HT-29 (cell line): ENCODE measurements at regions not wholly inside any gene's neighbourhood (a gene's known extent, or its start where the extent isn't known, plus 50 kb on each side); places are given as distances from the start of the nearest gene placed in this dataset.
"Not testable (repeated sequence)": the region's sequence is repeated elsewhere in the genome, so short reads cannot be mapped to it uniquely, and the experiment has no call there.

Experiments
- DNase-seq: peaks from one replicate; pipeline ENCODE4 v3.0.0-alpha.2; 2015; ENCODE audit warnings: low spot score

DNA sequence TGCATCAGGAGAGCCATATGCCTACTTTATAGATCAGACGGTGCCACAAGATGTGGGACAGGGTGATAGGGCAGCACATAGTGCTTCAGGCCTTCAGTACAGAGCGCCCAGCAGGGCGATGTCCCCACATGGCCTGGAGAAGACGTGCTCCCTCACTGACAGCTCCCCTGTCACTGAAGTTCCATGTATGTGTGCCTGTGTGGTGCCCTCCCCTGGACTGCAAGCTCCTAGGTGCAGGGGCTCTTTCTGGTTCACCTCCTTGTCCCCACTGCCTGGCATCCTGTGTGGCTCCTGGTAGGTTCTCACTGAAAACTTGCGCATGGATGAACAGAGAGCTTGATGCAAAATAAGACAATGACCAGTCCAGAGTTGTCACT is 233.1 kb downstream of the GADD45G start:
- DNase-seq, result no peak

GRCh38 chr9:89838621-89839020 is 233.8 kb downstream of the GADD45G start:
- DNase-seq, result no peak

GRCh38 chr9:89839449-89839848 is 234.6 kb downstream of the GADD45G start:
- DNase-seq, result no peak

- DNase-seq, result no peak
Observed at GRCh38 chr9:89839952-89840351, 235.1 kb downstream of the GADD45G start.

DNA sequence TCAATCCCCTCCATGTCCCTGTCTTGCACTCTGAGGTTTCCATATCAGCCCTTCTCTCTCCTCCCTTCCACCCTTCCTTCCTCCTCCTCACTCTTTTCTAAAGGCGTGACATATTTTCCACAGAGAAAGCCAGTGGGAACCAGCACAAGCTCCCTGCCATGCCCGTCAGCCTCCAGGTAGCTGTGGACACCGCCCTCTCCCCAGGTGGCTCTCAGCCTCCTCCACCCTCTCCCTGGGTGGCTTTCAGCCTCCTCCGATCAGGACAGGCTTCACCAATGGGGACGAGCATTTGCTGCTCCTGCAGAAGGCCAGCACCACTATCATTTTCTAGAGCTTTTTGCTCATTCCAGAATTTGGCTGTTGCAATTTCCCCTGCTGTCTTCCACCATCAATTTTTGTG is 236.6 kb downstream of the GADD45G start:
- DNase-seq, result no peak

- DNase-seq, result peak; percentile 5
Observed at GRCh38 chr9:89842267-89842768, 237.5 kb downstream of the GADD45G start.

DNA sequence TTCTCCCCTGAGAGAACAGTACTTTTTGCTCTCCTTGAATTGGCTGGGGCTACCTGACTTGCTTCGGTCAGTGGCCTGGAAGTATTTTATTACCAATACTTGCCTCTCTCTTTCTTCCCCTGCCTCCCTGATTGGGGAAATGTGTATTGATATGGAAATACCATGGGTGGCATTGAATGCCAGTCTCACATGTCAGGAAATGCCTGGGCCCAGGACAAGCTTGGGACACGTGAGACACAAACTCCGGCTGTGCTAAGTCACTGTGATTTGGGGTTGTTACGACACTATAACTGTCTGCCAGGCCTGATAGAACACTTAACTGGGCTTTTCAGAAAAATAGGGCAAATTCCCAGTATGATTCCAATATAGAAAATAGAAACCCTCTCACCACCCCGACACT is 238.3 kb downstream of the GADD45G start:
- no peak for DNase-seq

DNA sequence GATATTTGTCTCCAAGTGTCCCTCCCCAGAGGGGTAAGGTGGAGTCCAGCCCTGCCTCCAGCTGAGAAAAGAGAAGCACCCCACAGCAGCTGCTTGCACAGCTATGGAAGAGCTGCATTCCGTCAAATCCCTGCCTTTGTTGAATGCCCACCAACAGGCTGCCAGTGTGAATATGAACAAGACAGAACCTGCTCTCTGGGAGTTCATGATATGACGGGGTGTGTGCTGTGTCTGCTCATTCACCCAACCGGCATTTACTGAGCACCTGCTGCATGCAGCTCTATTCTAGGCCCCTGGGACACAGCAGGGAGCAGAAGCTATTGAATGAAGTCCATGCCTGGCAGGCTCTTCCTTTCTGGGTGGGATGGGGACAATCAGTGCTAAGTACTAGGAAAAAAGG is 238.8 kb downstream of the GADD45G start:
- DNase-seq, result no peak

DNA sequence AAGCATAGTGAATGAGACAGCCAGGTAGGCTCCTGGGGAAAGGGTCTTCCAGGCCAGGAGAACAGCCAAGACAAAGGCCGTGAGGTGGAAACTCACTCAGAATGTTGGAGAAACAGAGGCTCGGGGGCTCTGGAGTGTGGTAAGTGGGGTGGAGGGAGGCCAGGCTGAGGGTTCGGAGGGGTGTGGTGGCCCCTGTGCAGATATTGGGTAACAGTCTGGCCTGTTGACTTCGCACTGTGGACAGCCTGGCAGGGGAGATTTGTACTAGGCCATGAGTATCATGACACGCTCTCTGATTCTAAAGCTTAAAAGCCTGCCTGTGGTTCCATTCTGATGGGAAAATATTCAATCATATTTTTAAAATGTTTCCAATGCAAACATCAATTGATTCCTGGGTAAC is 239.3 kb downstream of the GADD45G start:
- no peak for DNase-seq

DNA sequence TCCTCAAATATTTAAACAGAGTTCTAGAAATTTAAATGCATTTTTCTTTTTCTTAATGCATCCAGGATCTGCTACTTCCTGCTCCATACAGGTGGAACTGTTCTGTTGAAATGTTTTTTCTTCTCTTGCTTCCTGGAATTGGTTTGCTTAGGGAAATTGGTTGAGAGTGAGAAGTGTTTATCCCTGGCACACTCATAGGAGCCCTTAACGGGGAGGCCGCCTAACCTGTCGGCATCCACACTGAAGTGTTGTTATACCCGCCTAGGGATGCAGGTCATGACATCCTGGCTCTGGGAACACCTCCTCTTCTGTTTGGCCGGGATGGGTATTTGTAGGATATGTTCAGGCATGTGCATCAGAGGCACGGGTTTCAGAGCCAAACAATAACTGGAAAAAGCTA is 239.7 kb downstream of the GADD45G start:
- DNase-seq, result no peak

DNA sequence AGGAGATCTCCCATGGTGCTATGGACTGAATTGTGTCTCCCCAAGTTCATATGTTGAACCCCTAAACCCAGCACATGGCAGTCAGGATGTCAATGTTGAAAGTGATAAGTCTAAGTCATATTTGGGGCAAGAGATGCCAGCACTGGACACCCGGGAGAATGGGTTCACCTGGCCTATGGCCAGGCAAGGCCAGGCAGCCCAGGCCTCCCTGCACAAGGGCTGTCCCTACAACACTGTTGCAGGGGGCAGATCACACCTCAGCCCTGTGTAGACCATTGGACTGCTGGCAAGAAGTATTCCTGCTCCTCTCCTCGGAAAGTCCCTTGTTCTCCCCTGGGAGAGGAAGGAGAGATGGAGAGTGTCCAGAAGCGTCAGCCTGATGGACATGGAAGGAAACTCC is 240.5 kb downstream of the GADD45G start:
- DNase-seq, result no peak

DNA sequence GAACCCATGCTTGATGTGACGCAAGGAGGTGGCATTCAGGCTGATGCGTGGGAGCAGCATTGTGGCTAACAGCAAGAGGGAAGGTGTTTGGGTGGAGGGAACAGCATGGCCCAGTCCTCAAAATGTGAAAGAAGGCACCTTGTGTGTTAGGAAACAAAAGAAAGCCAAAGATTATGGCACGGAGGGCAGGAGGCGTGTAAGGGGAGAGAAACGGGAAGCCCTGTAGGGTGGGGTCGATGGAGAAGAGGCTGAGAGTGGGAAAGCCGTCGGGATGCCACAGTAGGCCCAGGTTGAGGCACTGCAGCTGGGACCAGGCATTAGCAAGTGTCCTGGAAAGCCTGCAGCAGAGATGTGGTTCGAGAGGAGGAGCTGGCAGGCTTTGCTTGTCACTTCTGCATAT is 241.1 kb downstream of the GADD45G start:
- no peak for DNase-seq

- no peak for DNase-seq
Observed at GRCh38 chr9:89848060-89849040, 243.5 kb downstream of the GADD45G start.

DNA sequence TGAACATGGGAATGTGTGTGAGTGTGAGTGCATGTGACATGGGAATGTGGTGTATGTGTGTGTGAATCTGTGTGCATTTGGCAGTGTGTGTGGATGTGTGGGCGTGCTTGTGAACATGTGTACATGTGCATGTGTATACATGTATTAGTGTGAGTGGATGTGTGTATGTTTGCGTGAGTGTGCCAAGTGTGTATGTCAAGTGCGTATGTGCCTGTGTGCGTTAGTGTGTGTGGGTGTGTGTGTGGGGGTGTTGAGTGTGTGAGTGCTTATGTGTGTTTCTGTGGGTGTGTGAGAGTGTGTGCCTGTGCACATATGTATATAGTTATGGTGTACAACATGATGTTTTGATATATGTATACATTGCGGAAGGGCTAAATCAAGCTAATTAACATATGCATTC is 244.3 kb downstream of the GADD45G start:
- no peak for DNase-seq

DNA sequence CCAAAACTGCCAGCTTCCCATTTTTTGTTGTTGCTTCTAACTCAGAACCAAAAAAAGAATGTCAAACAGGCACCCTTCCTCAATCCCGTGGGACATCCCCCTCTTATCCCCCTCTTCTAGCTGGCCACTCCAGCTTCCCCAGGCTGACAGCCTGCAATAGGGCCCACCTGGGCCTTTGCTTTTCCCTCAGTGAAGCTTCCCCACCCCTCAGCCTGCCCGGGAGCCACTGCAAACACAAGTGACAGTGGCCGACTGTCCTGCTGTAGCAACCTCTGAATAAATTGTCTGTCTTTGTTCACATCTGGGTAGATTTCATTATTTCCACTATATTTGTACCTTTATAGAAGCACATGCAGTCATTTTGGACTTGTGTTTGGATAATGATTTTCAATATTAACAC is 245.3 kb downstream of the GADD45G start:
- DNase-seq, result no peak

DNA sequence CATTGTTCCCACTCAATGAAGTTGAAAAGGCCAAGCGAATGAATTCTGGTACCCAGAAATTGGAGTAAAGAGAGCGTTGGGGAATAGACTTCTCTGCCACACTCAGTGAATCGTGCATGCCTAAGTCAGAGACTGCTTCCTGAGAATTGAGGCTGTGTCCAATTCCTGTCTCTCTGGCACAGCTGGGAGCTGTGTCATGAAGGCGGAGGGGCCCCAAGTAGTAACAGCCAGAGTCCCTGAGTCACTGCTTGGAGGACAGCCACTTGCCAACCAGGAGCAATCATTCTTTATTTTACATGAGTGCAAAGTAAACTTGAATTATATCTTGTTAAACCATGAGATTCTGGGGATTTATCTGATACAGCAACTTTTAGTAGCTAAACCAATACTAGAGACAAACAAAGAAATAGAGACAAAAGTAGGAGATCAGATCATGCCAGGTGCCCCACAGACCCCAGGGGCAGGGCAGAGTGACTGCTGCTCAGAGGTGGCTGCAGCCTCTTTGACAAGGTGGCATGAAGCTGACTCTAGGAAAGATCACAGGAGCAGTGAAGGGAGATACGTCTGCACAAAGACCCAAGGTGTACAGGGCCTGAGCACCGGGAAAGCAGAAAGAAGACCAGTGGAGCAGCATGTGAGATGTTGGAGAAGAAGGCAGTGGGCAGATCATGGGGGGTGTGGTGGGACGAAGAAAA is 246.0 kb downstream of the GADD45G start:
- DNase-seq, result no peak

GRCh38 chr9:89853161-89853560 is 248.3 kb downstream of the GADD45G start:
- DNase-seq, result no peak

- DNase-seq, result no peak
Observed at GRCh38 chr9:89853931-89854330, 249.1 kb downstream of the GADD45G start.

GRCh38 chr9:89854715-89855475 is 250.1 kb downstream of the GADD45G start:
- DNase-seq, result no peak

DNA sequence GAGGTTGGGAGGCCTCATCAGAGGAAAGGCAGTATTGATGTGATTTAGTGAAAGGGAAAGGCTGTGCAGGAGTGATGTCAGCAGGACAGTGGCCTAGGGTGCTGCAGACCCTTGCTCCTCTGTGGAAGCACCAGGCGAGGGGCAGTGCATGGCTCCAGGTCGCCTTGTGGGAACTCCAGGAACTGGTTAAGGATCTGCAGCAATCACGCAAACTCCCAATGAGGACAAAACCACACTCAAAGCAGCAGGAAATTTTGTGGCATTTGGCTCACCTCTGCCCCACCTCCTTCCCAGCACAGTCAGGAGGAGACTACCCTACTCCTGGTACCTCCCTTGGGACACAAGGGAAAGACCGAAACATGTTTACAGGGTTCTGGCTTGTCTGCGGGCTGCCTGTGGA is 251.5 kb downstream of the GADD45G start:
- not testable (repeated sequence) for DNase-seq

GRCh38 chr9:89856950-89857349 is 252.1 kb downstream of the GADD45G start:
- not testable (repeated sequence) for DNase-seq

GRCh38 chr9:89859842-89860241 is 255.0 kb downstream of the GADD45G start:
- not testable (repeated sequence) for DNase-seq
